NCI-H1092 (cell line): ENCODE measurements at regions not wholly inside any gene's neighbourhood (a gene's known extent, or its start where the extent isn't known, plus 50 kb on each side); places are given as distances from the start of the nearest gene placed in this dataset.

Experiments
- DNase-seq: peaks from one replicate; lab custom pipeline; 2025; lab: John Stamatoyannopoulos, UW

GRCh38 chr9:19732441-19732951, 56.3 kb downstream of the SLC24A2 start:
- no peak for DNase-seq

DNA sequence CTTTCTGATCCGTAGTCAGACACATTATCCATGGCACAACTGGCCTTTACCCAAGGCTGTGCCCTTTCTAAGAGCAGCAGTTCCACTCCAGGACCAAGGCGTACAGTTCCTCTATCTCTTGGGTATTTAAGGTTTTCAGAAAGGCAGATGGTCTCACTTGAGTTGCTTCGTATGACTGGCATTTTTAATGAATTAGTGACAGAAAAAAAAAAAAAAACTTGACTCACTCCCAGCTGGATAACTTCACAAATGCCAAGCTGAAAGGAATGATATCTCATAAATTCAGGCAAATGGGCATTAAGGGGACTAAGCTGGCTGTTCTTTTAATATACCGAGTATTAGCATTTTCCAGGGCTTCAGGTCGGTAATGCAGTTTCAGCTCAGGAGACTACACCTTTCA, 60.7 kb downstream of the SLC24A2 start:
- DNase-seq: no peak

- DNase-seq: no peak
These were observed 62.9 kb downstream of the SLC24A2 start for GRCh38 chr9:19725970-19726369.

GRCh38 chr9:19720377-19720776, 68.5 kb downstream of the SLC24A2 start:
- DNase-seq: no peak

DNA sequence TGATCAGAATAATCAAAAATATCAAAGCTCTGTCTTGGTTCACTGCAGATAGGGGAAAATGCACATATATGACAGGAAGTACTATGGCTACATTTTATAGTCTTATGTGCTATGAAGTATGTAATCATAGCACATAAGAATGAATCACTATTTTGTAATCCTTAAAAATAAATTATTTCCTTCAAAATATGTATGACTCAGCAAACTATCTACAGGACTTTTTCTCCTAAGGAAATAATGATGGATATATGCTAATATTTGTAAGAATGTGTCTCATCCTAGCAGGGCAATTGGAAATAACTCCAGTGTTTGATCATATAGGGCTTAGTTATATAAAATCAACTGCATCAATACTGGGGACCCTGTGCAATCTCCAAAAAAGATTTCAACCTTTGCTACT, 85.1 kb downstream of the SLC24A2 start:
- DNase-seq: no peak

DNA sequence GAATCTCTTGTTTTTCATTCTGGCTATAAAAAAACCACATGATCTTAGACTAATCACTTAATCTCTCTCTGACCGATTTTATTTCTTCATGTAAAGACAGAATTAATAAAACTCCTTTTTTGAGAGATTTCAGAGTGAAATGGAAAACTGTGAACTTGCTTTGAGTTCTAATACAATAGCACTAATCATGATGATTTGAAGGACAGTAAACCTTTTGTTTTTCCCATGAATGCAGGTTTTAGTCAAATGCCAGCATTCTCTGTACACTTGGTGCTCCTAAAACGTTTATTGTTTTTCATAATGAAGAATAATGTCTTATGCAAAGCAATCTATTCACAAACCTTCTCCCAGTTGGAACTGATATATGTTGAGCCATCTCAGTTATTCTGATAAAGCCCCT, 86.8 kb downstream of the SLC24A2 start:
- DNase-seq: no peak

GRCh38 chr9:19701274-19701673, 87.6 kb downstream of the SLC24A2 start:
- no peak for DNase-seq

GRCh38 chr9:19700699-19701098, 88.1 kb downstream of the SLC24A2 start:
- no peak for DNase-seq

DNA sequence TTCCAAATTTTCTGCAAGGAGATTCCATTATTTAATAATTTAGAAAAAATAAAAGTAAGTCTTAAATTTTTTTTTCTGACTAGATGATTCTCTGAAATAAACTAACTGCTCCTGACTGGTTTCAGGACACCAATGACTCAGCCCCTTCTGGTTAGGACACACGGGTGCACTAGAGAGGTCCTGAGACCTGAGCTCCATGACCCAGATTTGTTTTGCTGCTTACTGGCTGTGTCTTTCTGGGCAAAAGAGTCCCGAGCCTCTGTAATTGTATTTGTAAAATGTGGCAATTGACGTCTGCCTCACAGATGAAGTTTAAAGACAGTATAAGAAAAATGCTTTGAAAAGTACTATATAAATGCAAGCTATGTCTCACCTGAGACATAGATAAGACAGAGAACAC, 89.1 kb downstream of the SLC24A2 start:
- DNase-seq: no peak

GRCh38 chr9:19698960-19699359, 89.9 kb downstream of the SLC24A2 start:
- no peak for DNase-seq

- no peak for DNase-seq
These were observed 94.2 kb downstream of the SLC24A2 start for GRCh38 chr9:19694601-19695000.

DNA sequence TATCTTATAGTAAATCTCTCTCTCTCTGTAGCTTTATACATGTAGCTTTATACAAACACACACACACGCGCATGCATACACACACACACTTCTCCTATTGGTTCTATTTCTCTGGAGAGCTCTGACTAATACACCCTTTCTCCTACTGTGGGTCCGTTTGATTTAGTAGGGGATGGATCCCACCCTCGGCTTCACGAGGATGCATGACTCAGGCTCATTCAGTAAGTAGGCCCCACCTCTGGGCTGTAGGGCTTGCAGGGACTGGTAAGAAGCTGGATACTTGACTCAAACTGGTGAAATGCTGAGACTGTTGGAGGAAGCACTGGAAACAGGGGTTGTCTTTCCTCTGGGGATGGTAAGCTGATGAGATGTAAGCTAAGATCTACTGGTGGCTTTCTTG, 98.7 kb downstream of the SLC24A2 start:
- DNase-seq: no peak

GRCh38 chr9:19689328-19690101, 99.3 kb downstream of the SLC24A2 start:
- DNase-seq: no peak

- no peak for DNase-seq
These were observed 105.1 kb downstream of the SLC24A2 start for GRCh38 chr9:19683715-19684114.

DNA sequence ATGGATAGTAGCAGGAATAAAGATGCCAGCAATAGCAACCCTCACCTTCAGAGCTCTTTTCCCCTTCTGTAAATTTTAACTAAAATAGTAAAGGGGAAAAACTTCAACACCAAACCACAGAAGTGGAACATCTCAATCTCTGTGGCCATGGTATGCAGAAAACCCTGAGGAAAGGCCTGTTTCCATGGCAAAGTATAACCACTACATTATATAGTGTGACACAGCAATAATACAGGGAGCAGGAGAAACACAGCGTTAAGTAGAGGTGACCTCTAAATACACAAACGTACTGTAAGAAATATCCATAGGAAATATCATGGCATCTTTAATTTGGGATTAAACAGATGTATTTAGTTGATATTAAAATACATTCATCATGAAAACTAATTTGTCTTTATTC, 106.4 kb downstream of the SLC24A2 start:
- DNase-seq: no peak

DNA sequence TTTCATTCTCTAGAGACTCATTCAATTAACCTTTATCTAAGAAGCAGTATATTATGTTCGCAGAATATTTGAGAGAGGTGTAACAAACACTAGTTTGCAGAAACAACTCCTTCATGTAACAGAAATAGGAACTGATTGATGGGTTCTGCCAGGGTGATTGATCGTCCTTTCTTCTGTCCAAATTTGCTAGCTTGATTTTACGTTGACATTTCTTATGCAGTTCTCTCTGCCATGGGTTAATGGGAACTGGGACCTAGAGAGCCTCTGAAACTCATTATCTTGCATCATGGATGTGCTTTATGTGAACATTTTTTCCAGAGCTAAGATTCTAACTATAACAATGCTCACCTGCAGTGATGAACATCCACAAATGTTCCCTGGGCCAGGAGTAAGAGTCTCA, 107.0 kb downstream of the SLC24A2 start:
- DNase-seq: no peak

DNA sequence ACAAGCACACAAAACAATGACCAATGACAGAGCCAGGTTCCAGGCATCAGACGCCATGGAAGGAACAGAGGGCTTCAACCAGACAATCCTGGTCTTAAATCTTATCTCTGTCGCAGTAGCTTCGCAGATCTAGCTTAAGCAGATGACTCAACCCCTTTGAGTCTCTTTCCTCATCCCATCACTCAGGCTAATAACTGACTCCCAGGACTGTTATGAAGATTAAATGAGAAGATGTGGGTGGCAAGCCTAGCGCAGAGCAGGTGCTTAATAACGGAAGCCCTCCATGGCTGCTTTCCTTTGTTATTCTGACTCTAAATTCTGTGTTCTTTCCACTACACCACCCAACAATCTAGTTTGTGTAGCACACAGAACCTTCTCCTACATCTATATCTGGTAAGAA, 110.9 kb downstream of the SLC24A2 start:
- no peak for DNase-seq

GRCh38 chr9:19675492-19675891, 113.3 kb downstream of the SLC24A2 start:
- no peak for DNase-seq

GRCh38 chr9:19666575-19666974, 122.3 kb downstream of the SLC24A2 start:
- DNase-seq: no peak

GRCh38 chr9:19665146-19665863, 123.5 kb downstream of the SLC24A2 start:
- no peak for DNase-seq

DNA sequence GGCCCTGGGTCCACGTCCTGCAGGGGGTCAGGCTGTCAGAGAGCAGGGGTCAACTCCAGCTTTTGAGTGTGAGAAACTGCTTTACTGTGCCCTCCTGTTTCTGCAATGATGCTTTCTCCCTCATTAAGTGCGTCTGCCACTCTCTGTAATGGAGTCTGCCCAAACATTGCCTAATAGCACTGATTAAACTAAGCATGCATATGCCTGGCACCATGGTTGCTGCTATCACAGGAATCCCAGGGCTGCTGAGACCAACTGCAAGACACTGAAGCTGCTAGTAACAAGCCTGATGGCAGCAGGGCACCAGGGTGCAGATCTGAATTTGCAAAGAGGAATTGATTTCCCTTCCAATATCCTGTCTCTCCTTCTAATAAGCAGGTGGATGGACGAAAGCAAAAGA, 125.3 kb downstream of the SLC24A2 start:
- no peak for DNase-seq

DNA sequence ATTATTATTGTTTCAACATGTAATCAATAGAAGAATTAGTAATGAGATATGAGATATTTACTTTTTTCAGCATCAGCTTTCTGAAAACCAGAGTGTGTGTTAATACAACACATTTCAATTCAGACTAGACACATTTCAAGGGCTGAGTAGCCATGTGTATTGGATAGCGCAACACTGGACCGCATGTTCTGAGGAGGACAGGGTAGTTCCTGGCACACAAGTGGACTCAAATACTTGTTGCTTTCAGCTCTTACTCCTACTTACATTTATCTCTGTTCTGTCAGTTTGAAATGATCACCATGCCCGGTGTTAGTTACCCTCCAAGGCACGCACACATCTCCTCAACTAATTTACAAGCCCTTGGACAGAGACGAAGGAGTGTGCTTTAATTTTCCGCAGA, 126.6 kb downstream of the SLC24A2 start:
- DNase-seq: no peak

DNA sequence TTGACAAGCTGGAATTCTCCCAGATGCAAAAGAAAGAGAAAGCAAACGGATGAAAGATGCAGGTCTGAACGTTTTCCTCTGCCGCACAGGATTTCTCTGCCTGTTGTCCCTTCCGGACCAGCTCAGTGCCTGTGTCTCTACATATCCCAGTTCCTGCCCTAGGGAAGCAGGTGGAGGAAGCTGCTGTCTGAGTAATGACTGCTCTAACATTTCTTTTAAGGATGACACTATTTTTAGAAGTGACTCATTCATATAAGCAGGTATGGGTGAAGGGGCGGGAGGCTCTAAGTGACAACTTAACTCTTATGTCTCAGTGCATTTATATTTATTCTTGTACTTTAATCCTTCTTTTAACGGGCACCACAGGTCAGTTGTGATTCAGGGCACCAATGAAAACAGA, 128.8 kb downstream of the SLC24A2 start:
- no peak for DNase-seq

DNA sequence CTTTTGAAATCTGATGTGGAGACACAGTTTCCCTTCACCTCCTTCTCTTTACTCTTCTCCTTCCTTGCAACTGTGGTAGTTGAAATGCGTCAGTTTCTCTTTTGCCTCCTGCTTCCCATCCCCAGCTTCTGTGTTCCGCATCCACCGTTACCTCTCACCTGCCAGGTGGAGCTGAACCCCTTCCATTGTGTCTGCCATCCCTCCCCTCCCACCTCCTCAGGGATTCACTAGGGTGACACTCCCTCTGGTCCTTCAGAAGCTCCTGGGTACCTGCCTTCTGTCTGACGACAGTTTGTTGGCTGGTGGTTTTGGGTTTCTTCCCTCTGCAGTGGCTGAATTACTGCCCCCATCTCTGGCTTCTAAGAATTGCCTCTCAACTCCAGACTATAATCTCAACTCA, 132.1 kb downstream of the SLC24A2 start:
- no peak for DNase-seq
